DOHH2 (cell line): ENCODE measurements at regions not wholly inside any gene's neighbourhood (a gene's known extent, or its start where the extent isn't known, plus 50 kb on each side); places are given as distances from the start of the nearest gene placed in this dataset.

ENCODE experiments used
- H3F3A ChIP-seq: fragments of 200-600 bp; sonication (generic), shearing (Covaris generic); 2 replicates; pipeline ENCODE4 v1.6.0; 2016; ENCODE audit warnings: antibody characterized with exemption, mild to moderate bottlenecking; ENCODE audit not compliant: control insufficient read depth, insufficient read depth
- H3K27ac ChIP-seq: fragments of 200-600 bp; sonication (generic); 2 replicates; pipeline ENCODE4 v1.5.1; 2014; ENCODE audit warnings: low read depth, mild to moderate bottlenecking, low read length, moderate library complexity
- H3K27me3 ChIP-seq: fragments of 200-600 bp; sonication (generic); 2 replicates; pipeline ENCODE4 v1.6.1; 2014; ENCODE audit warnings: mild to moderate bottlenecking, low read length, mixed read lengths; ENCODE audit not compliant: control insufficient read depth
- H3K36me3 ChIP-seq: fragments of 200-600 bp; sonication (generic); 2 replicates; pipeline ENCODE4 v1.6.1; 2014; ENCODE audit warnings: mild to moderate bottlenecking, low read length, moderate library complexity, mixed read lengths; ENCODE audit not compliant: control insufficient read depth
- H3K4me1 ChIP-seq: fragments of 200-600 bp; sonication (generic); 2 replicates; pipeline ENCODE4 v1.6.1; 2014; ENCODE audit warnings: mild to moderate bottlenecking, low read length, mixed read lengths; ENCODE audit not compliant: control insufficient read depth
- H3K4me2 ChIP-seq: fragments of 200-600 bp; sonication (generic); 2 replicates; pipeline ENCODE4 v1.6.0; 2014; ENCODE audit warnings: mild to moderate bottlenecking, low read length, moderate library complexity
- H3K4me3 ChIP-seq: fragments of 200-600 bp; sonication (generic); 2 replicates; pipeline ENCODE4 v1.5.1; 2014; ENCODE audit warnings: mild to moderate bottlenecking, low read length, mixed read lengths
- H3K79me2 ChIP-seq: fragments of 200-600 bp; sonication (generic); 2 replicates; pipeline ENCODE4 v1.6.1; 2014; ENCODE audit warnings: mild to moderate bottlenecking, low read length, mixed read lengths; ENCODE audit not compliant: control insufficient read depth
- H3K9me2 ChIP-seq: fragments of 200-600 bp; sonication (generic); replicated peaks from 2 replicates; pipeline ENCODE4 v1.6.1; 2014; ENCODE audit warnings: mild to moderate bottlenecking, low read length, mixed read lengths; ENCODE audit not compliant: control insufficient read depth
- H3K9me3 ChIP-seq: fragments of 200-600 bp; sonication (generic); 2 replicates; pipeline ENCODE4 v1.6.1; 2014; ENCODE audit warnings: antibody characterized with exemption, low read length, mixed read lengths; ENCODE audit not compliant: control insufficient read depth, insufficient read depth
- H4K20me1 ChIP-seq: fragments of 200-600 bp; sonication (generic); 2 replicates; pipeline ENCODE4 v1.6.0; 2014; ENCODE audit warnings: low read depth, mild to moderate bottlenecking, antibody characterized with exemption, low read length, moderate library complexity; ENCODE audit not compliant: control insufficient read depth, insufficient read depth
- EZH2phosphoT487 ChIP-seq: fragments of 200-600 bp; sonication (generic); IDR thresholded peaks from 2 replicates; pipeline ENCODE4 v1.6.1; 2017; ENCODE audit warnings: borderline replicate concordance, mild to moderate bottlenecking, antibody characterized with exemption, low read length, moderate library complexity, mixed read lengths
- TF ChIP-seq, protein P1 (sequence below): fragments of 200-600 bp; sonication (generic); IDR thresholded peaks from one replicate; pipeline ENCODE4 v1.5.1; 2014; ENCODE audit warnings: antibody characterized with exemption, mild to moderate bottlenecking, low read depth, low read length; ENCODE audit not compliant: poor library complexity, severe bottlenecking

- no peaks in the 10 kb centered on the region for H3K4me1 ChIP-seq
- no peak for TF ChIP-seq EZH2phosphoT487
- TF ChIP-seq, protein P1, sequence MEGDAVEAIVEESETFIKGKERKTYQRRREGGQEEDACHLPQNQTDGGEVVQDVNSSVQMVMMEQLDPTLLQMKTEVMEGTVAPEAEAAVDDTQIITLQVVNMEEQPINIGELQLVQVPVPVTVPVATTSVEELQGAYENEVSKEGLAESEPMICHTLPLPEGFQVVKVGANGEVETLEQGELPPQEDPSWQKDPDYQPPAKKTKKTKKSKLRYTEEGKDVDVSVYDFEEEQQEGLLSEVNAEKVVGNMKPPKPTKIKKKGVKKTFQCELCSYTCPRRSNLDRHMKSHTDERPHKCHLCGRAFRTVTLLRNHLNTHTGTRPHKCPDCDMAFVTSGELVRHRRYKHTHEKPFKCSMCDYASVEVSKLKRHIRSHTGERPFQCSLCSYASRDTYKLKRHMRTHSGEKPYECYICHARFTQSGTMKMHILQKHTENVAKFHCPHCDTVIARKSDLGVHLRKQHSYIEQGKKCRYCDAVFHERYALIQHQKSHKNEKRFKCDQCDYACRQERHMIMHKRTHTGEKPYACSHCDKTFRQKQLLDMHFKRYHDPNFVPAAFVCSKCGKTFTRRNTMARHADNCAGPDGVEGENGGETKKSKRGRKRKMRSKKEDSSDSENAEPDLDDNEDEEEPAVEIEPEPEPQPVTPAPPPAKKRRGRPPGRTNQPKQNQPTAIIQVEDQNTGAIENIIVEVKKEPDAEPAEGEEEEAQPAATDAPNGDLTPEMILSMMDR: no peak
- H3F3A ChIP-seq: no peaks in the 10 kb centered on the region
- no peaks in the 10 kb centered on the region for H3K27me3 ChIP-seq
- H3K9me3 ChIP-seq: no peaks in the 10 kb centered on the region
- H3K36me3 ChIP-seq: no peaks in the 10 kb centered on the region
- no peaks in the 10 kb centered on the region for H3K79me2 ChIP-seq
- no peaks in the 10 kb centered on the region for H3K9me2 ChIP-seq
- no peak overlapping the region for H3K4me3 ChIP-seq
- H3K4me2 ChIP-seq: no peak overlapping the region
- no peaks in the 10 kb centered on the region for H4K20me1 ChIP-seq
- no peak overlapping the region for H3K27ac ChIP-seq
Observed at GRCh38 chr10:83144461-83144860, 994.8 kb upstream of the GHITM start.

- no peaks in the 10 kb centered on the region for H3K27me3 ChIP-seq
- H4K20me1 ChIP-seq: no peaks in the 10 kb centered on the region
- no peak overlapping the region for H3K4me2 ChIP-seq
- H3K4me3 ChIP-seq: no peak overlapping the region
- no peak overlapping the region for H3K27ac ChIP-seq
- no peaks in the 10 kb centered on the region for H3K79me2 ChIP-seq
- TF ChIP-seq EZH2phosphoT487: no peak
- TF ChIP-seq, protein P1: no peak
- no peaks in the 10 kb centered on the region for H3K36me3 ChIP-seq
- no peaks in the 10 kb centered on the region for H3F3A ChIP-seq
- H3K9me3 ChIP-seq: no peaks in the 10 kb centered on the region
- no peaks in the 10 kb centered on the region for H3K9me2 ChIP-seq
- H3K4me1 ChIP-seq: no peaks in the 10 kb centered on the region
Observed at GRCh38 chr10:83153714-83154113, 985.6 kb upstream of the GHITM start.

DNA sequence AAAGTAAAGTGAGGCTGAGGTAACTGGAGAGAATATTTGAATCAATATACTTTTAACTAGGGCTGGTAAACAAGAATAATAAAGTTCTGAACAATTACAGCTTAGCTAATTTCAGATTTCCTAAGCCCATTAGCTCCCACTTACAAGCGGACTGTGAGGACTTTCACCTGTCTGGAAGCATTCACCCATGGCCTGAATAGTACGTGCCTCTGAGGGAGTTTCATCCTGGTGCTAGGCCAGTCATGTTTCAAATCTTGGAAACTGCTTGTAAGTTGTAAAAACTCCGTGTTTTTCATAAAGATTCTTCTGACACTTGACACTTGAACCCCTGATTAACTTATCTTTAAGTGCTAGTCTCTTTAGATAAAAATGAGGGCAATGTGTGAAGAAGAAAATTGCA is 975.2 kb upstream of the GHITM start:
- Histone ChIP-seq H3F3A (no peaks in the 10 kb centered on the region), H3K27ac (no peak overlapping the region), H3K9me2 (no peaks in the 10 kb centered on the region), H3K4me1 (no peaks in the 10 kb centered on the region), H3K79me2 (no peaks in the 10 kb centered on the region), H3K9me3 (no peaks in the 10 kb centered on the region), H3K27me3 (no peaks in the 10 kb centered on the region), H4K20me1 (no peaks in the 10 kb centered on the region), H3K36me3 (no peaks in the 10 kb centered on the region), H3K4me3 (no peak overlapping the region), H3K4me2 (no peak overlapping the region)
- TF ChIP-seq, protein P1: no peak
- no peak for TF ChIP-seq EZH2phosphoT487

DNA sequence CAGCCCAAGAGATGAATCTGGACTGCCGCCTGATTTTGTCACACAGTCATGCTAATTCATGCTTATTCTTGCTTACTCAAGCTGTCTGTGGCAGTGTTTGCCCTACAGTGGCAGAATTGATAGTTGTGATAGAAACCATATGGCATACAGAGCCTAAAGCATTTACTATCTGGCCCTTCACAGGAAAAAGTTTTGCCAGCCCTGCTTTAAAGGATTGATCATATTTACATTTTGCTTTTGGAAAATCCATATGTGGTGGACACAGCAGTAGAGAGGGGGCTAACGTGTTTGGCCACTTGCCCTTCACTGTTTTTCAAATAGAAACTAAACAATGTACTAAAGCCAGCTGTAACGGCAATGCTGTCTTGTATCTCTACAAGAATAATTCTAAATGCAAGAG is 974.0 kb upstream of the GHITM start:
- no peaks in the 10 kb centered on the region for H3K9me2 ChIP-seq
- no peaks in the 10 kb centered on the region for H3K9me3 ChIP-seq
- no peaks in the 10 kb centered on the region for H4K20me1 ChIP-seq
- H3K4me3 ChIP-seq: no peak overlapping the region
- no peaks in the 10 kb centered on the region for H3K4me1 ChIP-seq
- TF ChIP-seq, protein P1: no peak
- no peak for TF ChIP-seq EZH2phosphoT487
- H3F3A ChIP-seq: no peaks in the 10 kb centered on the region
- no peak overlapping the region for H3K27ac ChIP-seq
- H3K79me2 ChIP-seq: no peaks in the 10 kb centered on the region
- no peaks in the 10 kb centered on the region for H3K27me3 ChIP-seq
- H3K4me2 ChIP-seq: no peak overlapping the region
- H3K36me3 ChIP-seq: no peaks in the 10 kb centered on the region
